Left colon (tissue), 2 donors: ENCODE measurements at regions not wholly inside any gene's neighbourhood (a gene's known extent, or its start where the extent isn't known, plus 50 kb on each side); places are given as distances from the start of the nearest gene placed in this dataset.
"Not testable (repeated sequence)": the region's sequence is repeated elsewhere in the genome, so short reads cannot be mapped to it uniquely, and the experiment has no call there.

Source experiments
- ATAC-seq: fragments of 200-7000 bp; cut with Tn5 transposase; one replicate; pipeline ENCODE4 v1.9.1; 2020; ENCODE audit warnings: mild to moderate bottlenecking, moderate library complexity
- DNase-seq, 2 donors: peaks; one replicate each; pipeline ENCODE4 v3.0.0-alpha.2; 2020
- intact Hi-C, 2 donors: fragments of 100-400 bp; cut with DNase I in 1 of 2; cut with micrococcal nuclease in 1 of 2; formaldehyde crosslinking; loops; one replicate each; pipeline versions ENCODE4 v1.11.2 to v1.14.0; 2022; cut with DNase I, micrococcal nuclease
- donor health status: DM: no; HTN: no; CAD: no.
- donor health status: DM: yes; HTN: yes; CAD: no.

DNA sequence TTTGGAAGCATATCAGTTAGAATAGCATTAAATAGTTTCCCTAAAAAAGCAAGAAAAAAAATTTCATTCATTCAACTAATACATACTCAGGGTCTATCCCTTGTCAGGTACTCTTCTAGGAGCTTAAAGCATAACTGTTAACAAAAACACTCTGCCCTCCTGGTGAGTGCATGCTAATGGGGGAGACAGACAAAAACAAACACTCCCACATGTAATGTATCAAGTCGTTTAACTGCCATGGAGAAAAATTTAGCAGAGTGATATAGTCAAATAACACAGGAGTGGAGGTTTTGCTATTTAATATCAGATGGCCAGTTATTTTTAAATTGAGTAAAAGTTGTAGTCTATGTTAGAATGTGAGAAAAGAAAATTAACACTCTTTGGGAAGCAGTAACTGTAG is 254.5 kb upstream of the RARB start:
- DNase-seq (no peak), ATAC-seq (no peak)
- intact Hi-C loops, result no loop called here

DNA sequence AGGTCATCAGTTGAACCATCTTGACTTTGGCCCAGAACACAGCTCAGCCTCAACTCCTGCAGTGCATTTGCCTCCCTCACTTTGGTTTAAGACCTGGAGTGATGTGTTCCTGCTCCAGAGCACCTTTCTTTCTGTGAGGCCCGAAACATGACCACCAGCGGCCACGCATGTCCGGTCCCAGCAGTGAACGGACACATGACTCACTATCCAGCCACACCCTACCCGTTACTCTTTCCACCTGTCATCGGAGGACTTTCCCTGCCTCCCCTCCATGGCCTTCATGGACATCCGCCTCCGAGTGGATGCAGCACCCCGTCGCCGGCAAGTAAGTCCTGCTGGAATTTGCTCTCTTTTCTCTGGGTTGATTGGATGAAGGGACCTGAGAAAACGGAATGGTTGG is 253.8 kb upstream of the RARB start:
- ATAC-seq (no peak), DNase-seq (no peak)
- intact Hi-C loops, result no loop called here

DNA sequence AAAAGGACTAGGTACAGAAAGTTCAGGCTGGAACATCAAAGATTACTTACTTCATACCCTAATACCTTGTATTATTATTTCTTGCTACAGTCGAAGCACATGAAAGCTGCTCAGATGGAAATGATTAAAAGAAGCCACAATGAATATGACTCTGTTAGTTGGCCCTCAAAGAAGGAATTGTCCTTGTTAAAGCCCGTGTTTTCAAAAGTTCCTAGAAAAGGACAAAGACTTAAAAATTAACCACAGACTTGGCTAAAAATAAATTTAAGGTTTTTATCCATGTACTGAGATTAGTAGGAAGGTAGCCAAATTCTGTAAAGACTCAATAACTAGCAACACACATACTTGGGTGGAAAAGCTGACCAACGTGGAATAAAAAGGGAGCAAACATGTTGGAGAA is 251.0 kb upstream of the RARB start:
- ATAC-seq (no peak), DNase-seq (no peak)
- intact Hi-C loops, result no loop called here

GRCh38 chr3:25178672-25179071 is 249.4 kb upstream of the RARB start:
- ATAC-seq (peak; percentile 64), DNase-seq (no peak)
- intact Hi-C loops, result no loop called here

- DNase-seq (no peak), ATAC-seq (no peak)
- intact Hi-C loops, result no loop called here
Observed at GRCh38 chr3:25181096-25181495, 247.0 kb upstream of the RARB start.

DNA sequence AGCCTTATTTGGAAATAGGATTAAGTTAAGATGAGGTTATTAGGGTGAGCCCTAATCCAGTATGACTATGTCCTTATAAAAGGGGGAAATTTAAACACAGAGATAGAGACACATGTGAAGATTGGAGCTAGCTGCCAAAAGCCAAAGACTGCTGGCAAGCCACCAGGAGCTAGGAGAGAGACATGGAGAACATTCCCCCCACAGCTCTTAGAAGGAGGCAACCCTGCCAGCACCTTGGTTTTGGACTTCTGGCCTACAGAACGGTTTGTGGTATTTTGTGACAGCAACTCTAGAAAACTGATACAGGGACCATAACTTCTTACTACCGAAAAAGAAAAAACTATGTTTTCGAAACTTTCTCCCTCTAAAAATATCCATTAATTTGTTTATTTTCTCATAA is 245.3 kb upstream of the RARB start:
- intact Hi-C loops, result no loop called here
- DNase-seq (no peak), ATAC-seq (no peak)

- intact Hi-C loops, result no loop called here
- ATAC-seq (no peak), DNase-seq (no peak)
Observed at GRCh38 chr3:25184641-25185250, 243.3 kb upstream of the RARB start.

GRCh38 chr3:25191673-25192072 is 236.4 kb upstream of the RARB start:
- DNase-seq, result no peak
- intact Hi-C loops, result no loop called here
- ATAC-seq, result no peak

- intact Hi-C loops, DNase-seq, ATAC-seq: not testable (repeated sequence)
Observed at GRCh38 chr3:25199567-25199966, 228.5 kb upstream of the RARB start.

DNA sequence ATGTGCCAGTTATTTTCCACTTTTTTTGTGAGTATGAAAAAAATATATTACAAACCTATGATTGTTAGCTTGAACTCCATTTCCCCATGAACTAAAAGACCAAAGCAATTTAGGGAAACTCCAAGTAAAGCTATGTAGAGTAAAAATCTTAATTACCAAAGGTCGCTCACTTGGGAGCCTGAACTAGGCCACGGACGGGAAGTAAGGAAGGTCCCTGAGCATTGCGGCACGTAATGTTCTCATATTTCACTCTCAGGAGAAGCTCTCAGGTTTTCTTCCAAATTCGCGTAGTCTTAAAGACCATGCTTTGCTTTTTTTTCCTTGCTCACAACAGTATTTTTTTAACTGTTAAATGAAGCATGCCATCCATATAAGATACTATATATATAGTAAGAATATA is 215.3 kb upstream of the RARB start:
- intact Hi-C loops, result no loop called here
- ATAC-seq (no peak), DNase-seq (no peak)

DNA sequence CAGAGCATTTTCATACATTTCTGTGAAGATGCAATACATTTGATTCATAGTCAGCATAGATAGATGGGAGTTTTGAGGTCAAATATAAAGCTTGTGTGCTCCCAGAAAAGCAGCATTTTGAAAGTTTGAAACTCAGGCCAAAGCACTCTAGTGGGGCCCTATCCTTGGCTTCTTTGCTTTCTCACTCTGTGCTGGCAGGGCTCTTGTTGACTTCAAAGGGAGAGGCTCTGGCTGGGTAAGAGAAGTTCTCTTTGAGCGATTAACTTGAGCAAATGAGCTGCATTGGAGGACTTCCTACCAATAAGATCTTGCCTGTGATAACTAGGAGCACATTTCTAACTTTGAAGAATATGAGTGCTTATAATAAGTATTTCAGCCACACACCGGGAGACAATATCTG is 214.0 kb upstream of the RARB start:
- intact Hi-C loops, result no loop called here
- DNase-seq, result no peak
- ATAC-seq, result no peak

- DNase-seq, result no peak
- ATAC-seq, result no peak
- intact Hi-C loops, result no loop called here
Observed at GRCh38 chr3:25218362-25218761, 209.7 kb upstream of the RARB start.

GRCh38 chr3:25226747-25227146 is 201.3 kb upstream of the RARB start:
- DNase-seq (no peak), ATAC-seq (no peak)
- intact Hi-C loops, result no loop called here

GRCh38 chr3:25229586-25229985 is 198.5 kb upstream of the RARB start:
- ATAC-seq (no peak), DNase-seq (no peak)
- intact Hi-C loops, result no loop called here

GRCh38 chr3:25235031-25235430 is 193.0 kb upstream of the RARB start:
- intact Hi-C loops, result no loop called here
- ATAC-seq (peak; percentile 81), DNase-seq (no peak)

DNA sequence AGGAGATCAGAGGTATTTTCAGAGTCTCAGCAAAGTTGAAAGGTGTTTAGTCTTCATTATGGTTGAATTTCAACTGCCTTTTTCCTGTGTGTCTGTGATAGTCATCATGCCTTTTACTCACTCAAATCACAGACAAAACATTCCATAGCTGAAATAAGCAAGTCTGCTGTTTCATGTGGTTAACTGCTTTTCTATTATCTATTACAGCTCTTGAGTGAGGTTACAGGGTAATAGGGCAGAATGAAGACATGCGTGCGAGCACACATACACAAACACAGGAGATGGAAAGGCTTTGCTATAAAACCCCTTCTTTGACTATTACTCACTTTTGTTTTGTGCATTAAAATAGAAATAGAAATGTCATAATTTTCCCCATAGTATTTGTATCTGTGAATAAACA is 192.6 kb upstream of the RARB start:
- ATAC-seq, result no peak
- intact Hi-C loops, result no loop called here
- no peak for DNase-seq

DNA sequence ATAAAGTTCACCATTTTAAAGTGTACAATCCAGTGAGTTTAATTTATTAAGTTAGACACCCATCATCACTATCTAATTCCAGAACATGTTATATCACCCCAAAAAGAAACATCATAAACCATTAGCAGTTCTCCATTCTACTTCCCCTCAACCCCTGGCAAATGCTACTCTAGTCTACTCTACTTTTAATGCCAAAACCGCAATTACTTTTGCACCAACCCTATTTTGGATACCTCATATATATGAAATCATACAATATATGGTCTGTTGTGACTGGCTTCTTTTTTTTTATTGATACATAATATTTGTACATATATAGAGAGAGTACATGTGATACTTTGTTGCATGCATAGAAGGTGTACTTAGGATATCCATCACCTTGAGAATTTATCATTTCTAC is 190.5 kb upstream of the RARB start:
- no peak for DNase-seq
- ATAC-seq, result no peak
- intact Hi-C loops, result no loop called here

- intact Hi-C loops, result no loop called here
- no peak for DNase-seq
- ATAC-seq, result no peak
Observed at GRCh38 chr3:25239042-25239441, 189.0 kb upstream of the RARB start.

DNA sequence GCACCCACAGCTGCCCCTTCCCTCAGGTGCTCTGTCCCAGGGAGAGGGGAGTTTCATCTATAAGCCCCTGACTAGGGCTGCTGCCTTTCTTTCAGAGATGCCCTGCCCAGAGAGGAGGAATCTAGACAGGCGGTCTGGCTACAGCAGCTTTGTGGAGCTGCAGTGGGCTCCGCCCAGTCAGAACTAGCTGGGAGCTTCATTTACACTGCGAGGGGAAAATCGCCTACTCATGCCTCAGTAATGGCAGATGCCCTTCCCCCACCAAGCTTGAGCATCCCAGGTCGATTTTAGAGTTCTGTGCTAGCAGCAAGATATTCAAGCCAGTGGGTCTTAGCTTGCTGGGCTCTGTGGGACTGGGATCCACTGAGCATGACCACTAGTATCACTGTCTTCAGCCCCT is 181.2 kb upstream of the RARB start:
- ATAC-seq, result no peak
- intact Hi-C loops, result no loop called here
- no peak for DNase-seq

GRCh38 chr3:25252291-25252690 is 175.8 kb upstream of the RARB start:
- ATAC-seq (no peak), DNase-seq (no peak)
- intact Hi-C loops, result no loop called here

DNA sequence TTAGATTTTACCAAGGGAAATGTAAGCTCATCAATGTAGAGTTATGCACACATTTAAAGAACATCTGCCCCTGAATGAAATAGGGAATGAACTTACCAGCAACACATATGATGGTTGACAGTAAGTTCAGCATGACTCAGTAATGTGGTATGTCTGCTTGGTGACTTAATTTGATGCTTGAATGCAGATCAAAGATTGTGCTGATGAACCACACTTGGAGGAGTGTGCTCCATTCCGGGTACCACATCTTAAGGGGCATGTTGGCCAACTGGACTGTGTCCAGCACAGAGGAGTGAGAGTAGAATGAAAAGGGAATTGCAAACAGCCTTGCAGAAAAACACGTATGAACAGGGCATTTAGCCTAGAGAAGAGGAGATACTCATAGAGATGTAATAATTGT is 171.0 kb upstream of the RARB start:
- DNase-seq (no peak), ATAC-seq (no peak)
- intact Hi-C loops, result no loop called here

DNA sequence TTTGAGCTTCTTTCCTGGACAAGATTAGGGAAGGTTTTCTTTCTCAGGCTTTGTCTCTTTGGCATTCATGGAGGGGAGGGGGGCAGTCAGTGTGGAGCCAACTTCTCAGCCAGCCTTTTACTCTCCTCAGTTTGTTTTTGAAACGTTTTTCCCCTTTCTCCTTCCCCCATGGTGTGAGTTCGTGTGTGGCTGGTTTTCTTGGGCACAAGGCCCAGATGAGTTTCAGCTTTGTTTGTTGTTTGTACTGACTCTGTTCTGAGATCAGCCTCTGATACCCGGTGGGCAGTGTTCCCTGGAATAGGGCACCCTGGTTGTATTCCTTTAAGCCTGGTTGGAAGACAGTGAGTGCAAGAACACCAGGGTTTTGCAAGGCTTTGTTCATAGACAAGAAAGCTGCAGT is 168.2 kb upstream of the RARB start:
- intact Hi-C loops, result no loop called here
- DNase-seq (no peak), ATAC-seq (no peak)
